ENCODE measurements at regions not wholly inside any gene's neighbourhood (a gene's known extent, or its start where the extent isn't known, plus 50 kb on each side); places are given as distances from the start of the nearest gene placed in this dataset.
A peak's percentile ranks its signal among the peaks of the same experiment; 100 is the strongest.
"Not testable (repeated sequence)": the region's sequence is repeated elsewhere in the genome, so short reads cannot be mapped to it uniquely, and the experiment has no call there.

DNA sequence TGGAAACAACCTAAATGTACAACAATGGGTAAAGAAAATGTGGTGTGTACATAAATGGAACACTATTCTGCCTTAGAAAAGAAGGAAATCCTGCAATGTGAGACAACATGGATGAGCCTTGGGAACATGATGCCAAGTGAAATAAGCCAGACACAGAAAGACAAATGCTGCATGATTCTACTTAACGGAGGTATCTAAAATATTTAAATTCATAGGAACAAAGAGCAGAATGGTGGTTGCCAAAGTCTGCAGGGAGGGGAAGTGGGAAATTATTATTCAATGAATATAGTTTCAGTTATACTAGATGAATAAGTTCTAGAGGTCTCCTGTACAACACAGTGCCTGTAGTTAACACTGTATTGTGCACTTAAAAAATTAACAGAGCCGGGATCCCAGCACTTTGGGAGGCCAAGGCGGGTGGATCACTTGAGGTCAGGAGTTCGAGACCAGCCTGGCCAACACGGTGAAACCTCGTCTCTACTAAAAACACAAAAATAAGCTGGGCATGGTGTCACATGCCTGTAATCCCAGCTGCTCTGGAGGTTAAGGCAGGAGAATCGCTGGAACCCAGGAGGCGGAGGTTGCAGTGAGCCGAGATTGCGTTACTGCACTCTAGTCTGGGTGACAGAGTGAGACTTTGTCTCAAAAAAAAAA, 71.4 kb upstream of the SNX9 start:
- no peak for DNase-seq
- no peak for TF ChIP-seq POLR2A (IDR thresholded peaks at IDR 0.05; ENCODE audit: low read length)

DNA sequence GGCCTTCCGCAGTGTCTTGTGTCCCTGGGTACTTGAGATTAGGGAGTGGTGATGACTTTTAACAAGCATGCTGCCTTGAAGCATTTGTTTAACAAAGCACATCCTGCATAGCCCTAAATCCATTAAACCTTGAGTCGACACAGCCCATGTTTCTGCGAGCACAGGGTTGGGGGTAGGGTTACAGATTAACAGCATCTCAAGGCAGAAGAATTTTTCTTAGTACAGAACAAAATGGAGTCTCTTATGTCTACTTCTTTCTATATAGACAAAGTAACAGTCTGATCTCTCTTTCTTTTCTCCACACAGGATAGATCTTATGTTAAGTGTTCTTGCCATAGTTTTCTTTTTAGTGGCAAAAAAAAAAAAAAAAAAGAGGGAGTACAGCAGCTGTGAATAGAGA, 70.2 kb upstream of the SNX9 start:
- not testable (repeated sequence) for DNase-seq

DNA sequence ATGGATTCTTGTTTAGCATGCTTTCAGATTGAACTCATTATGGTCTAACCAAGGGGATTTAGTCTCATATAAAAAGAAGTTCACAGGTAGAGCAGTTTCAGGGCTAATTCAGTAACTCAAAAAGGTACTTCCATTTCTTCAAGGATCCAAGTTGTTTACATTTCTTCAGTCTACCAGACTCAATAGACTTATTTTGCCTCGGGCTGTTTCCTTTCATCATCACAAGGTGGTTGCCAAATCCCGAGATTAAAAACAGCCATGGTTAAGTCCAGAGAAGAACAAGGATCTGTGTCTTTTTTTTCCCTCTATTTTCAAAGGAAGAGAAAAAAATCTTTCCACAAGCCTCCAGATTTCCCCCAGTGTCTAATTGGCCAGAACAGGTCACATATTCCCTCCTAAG, 69.8 kb upstream of the SNX9 start:
- TF ChIP-seq GATA1 (IDR thresholded peaks at IDR 0.05; ENCODE audit: low read depth, low read length): no peak
- no peak for TF ChIP-seq POLR2A (IDR thresholded peaks at IDR 0.05; ENCODE audit: low read length)
- no peak for DNase-seq

DNA sequence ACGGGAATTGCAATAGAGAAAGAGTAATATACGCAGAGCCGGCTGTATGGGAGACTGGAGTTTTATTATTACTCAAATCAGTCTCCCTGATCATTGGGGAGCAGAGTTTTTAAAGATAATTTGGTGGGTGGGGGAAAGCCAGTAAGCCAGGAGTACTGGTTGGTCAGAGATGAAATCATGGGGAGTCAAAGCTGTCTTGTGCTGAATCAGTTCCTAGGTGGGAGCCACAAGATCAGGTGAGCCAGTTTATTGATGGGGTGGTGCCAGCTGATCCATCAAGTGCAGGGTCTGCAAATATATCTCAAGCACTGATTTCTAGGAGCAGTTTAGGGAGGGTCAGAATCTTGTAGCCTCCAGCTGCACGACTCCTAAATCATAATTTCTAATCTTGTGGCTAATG, 69.2 kb upstream of the SNX9 start:
- not testable (repeated sequence) for DNase-seq

DNA sequence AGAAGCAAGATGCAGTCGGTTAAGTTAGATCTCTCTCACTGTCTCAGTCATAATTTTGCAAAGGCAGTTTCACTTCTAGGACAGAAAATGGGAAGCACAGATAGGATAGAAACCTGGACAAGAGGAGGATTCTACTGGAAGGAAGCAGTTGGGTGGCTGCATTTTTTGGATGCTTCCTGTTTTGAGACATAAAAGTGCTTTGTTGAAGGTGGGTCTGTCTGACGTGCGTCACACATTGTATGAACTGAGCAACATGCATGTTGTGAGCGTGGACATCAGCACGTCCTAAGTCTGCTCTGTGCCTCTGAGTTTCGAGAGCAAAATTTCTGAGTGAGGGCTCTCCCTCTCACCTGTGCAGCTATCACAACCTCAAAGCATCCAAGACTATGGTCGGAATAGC, 68.7 kb upstream of the SNX9 start:
- DNase-seq: no peak
- no peak for TF ChIP-seq POLR2A (IDR thresholded peaks at IDR 0.05; ENCODE audit: low read length)
- TF ChIP-seq GATA1 (IDR thresholded peaks at IDR 0.05; ENCODE audit: low read depth, low read length): no peak

DNA sequence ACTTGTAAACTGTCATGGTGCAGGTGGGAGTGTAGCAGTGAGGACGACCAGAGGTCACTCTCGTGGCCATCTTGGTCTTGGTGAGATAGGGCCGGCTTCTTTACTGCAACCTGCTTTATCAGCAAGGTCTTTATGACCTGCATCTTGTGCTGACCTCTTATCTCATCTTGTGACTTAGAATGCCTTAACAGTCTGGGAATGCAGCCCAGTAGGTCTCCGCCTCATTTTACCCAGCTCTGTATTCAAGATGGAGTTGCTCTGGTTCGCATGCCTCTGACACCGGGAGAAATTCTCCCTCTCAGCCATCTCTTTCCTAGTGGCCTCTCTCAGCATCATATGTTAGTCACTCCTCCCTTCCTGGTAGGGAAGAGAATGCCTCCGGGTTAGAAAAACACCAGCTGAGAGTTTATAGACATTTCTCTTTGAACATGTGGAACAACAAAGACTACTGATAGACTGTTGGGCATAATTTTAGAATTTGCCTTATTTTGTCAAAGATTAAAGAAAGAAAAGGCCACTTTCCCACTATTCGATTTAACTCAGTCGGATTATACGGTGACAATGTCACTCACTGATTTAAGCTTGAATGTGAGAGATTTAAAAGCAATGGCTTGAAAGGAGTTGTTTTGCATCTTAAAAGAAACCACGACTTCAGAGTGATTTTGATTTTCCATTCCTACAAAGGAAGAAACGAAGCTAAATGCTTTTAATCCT, 67.9 kb upstream of the SNX9 start:
- DNase-seq: peak in 1 of 2 experiments; percentile 53
- TF ChIP-seq POLR2A (IDR thresholded peaks at IDR 0.05; ENCODE audit: low read length) (no peak), GATA1 (IDR thresholded peaks at IDR 0.05; ENCODE audit: low read depth, low read length) (no peak)

DNA sequence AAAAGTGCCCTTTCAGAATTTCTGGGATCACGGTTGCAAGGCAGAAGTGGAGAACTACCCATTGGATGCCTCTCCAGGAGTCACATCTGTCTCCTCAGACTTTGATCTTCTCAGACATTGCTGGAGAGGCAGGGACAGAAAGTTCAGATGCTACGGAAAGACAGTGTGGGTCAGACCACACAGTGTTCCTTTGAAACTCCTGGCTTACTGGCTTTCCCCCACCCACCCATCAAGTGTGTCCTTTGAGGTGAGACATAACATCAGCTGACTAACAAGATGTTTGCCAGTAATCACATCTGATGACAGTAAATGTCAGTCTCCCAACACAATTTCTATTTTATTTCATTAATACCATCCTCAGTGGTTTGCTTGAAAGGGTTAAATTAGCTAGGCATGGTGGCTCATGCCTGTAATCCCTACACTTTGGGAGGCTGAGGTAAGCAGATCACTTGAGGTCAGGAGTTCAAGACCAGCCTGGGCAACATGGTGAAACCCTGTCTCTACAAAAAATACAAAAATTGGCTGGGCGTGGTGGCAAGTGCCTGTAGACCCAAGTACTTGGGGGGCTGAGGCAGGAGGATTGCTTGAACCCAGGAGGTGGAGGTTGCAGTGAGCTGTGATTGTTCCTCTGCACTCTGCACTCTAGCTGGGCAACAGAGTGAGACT, 67.2 kb upstream of the SNX9 start:
- TF ChIP-seq GATA1 (IDR thresholded peaks at IDR 0.05; ENCODE audit: low read depth, low read length) (no peak), POLR2A (IDR thresholded peaks at IDR 0.05; ENCODE audit: low read length) (no peak)
- DNase-seq: no peak

DNA sequence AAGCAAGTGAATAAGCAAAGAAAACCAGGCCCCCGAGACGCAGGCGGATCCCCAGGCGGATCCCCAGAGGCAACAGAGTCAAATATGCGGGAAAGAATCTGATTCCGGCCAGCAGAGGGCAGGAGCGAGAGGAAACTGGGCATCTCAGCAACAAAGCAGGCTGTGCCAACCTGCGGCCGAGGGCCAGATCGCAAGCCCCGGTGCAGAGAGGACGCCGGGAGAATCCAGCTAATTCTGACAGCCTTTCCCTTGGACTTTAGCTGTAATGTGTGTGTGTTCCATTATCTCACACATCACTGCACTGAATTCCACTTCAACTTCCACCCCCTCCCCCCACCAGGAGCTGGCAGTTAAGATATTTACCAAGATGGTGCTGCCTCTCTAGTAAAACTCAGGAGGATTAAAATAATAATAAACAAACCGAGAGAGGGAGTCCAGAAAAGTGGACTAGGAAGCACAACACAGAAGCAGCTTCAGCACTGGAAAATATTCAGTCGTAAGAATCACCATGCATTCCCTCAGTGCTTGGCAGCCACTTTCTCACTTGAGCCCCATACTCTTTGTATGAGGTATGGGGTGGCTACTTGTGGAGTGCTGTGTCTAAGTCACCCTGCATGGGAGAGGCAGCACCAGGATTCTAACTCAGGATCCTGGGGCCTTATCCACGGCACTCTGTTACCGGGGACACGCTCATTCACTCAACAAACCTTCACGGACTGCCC, 66.2 kb upstream of the SNX9 start:
- TF ChIP-seq GATA1 (IDR thresholded peaks at IDR 0.05; ENCODE audit: low read depth, low read length) (no peak), POLR2A (IDR thresholded peaks at IDR 0.05; ENCODE audit: low read length) (no peak)
- peak; percentile 83 to 90 for DNase-seq

DNA sequence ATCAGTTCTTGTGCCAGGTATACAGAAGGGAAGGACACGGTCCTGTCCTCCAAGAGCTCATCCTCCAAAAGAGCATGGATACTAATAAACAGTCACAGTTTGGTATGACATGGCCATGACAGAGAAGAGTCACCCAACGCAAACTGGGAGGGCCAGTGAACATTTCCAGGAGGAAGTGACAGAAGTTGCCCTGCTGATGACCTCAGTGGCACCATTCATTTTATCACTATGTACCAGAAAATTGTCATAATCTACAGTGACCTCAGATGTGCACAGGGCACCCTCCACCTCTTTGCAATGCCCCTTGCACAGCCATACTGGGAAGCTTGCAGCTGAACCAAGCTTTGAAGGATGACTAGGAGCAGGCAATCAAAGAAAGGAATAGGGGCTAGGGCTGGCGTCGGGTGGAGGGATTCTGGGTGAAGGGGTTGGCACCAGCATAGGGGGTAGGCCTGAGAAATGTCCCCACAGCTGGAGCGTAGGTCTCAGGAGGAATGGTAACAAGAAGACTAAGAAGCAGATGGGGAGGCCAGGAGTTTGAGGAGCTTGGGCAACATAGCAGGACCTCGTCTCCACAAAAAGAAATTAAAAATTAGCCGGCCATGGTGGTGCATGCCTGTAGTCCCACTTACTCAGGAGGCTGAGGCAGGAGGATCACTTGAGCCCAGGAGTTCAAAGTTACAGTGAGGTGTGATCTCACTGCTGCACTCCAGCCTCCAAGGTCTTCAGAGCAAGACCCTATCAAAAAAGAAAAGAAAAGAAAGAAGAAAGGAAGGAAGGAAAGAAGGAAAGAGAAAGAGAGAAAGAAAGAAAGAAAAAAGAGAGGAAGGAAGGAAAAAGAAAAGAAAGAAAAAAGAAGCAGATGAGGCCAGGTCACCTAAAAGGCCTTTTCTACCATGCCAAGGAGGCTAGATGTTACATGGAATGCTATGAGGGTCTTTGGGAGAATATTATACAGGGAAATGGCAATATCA, 65.3 kb upstream of the SNX9 start:
- TF ChIP-seq POLR2A (IDR thresholded peaks at IDR 0.05; ENCODE audit: low read length) (no peak), GATA1 (IDR thresholded peaks at IDR 0.05; ENCODE audit: low read depth, low read length) (no peak)
- no peak for DNase-seq

DNA sequence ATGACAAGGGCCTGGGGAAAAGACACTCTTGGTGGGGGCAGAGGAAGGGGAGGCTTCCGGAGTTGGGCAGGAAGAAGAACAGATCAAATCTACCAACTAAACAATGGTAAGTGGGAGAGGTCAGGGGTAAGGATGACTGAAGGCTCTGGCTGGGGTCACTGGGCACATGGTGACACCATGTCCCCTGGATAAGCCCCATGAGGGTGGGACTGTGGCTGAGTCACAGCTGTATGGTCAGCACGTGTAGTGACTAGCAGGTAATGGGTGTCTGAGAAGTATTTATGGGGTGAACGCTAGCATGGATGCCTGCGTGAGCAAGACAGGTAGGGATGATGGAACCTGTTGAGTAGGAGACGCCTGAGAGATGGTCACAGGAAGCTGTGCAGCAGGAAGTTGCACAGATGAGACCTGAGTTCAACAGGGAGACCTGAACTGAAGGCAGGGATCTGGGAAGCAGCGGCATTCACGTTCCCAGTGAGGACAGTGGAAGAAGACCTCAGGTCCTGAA, 64.5 kb upstream of the SNX9 start:
- DNase-seq: no peak
- no peak for TF ChIP-seq POLR2A (IDR thresholded peaks at IDR 0.05; ENCODE audit: low read length)
- no peak for TF ChIP-seq GATA1 (IDR thresholded peaks at IDR 0.05; ENCODE audit: low read depth, low read length)

DNA sequence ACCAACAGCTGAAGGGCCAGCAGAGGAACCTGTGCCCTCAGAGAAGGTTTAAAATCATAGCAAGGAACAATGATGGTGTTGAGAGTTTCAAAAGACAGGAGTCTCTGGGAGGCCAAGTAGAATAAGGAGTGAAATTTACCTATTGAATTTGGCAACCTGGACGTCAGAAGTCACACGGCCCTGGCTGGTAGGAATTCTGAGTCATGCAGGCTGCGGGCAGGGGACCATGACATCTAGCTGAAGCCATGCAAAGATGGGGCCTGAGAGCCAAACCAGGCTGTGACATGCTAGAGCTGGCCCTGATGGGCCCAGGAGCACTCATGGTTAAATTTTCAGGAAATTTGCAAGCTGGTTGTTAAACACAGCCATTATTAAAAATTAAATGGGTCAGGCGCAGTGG, 64.0 kb upstream of the SNX9 start:
- no peak for TF ChIP-seq POLR2A (IDR thresholded peaks at IDR 0.05; ENCODE audit: low read length)
- no peak for TF ChIP-seq GATA1 (IDR thresholded peaks at IDR 0.05; ENCODE audit: low read depth, low read length)
- DNase-seq: no peak

DNA sequence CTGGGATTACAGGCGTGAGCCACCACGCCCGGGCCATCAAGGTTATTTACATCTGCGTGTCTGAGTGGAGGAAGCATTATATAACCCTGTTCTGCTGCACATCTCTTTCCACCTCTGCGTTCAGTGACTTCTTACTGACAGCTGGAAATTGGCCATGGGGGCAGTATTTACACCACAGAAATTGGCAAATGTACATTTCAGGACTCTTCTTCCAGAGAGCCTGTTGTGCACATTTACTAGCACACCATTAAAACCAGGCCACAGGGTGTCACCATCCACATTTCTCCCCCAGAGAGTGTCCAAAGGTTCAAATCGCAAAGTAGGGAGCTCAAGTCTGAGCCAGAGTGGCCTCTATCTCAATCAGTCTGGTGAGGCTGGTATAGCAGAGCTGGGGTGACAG, 62.9 kb upstream of the SNX9 start:
- TF ChIP-seq POLR2A (IDR thresholded peaks at IDR 0.05; ENCODE audit: low read length): no peak
- TF ChIP-seq GATA1 (IDR thresholded peaks at IDR 0.05; ENCODE audit: low read depth, low read length): no peak
- DNase-seq: no peak

DNA sequence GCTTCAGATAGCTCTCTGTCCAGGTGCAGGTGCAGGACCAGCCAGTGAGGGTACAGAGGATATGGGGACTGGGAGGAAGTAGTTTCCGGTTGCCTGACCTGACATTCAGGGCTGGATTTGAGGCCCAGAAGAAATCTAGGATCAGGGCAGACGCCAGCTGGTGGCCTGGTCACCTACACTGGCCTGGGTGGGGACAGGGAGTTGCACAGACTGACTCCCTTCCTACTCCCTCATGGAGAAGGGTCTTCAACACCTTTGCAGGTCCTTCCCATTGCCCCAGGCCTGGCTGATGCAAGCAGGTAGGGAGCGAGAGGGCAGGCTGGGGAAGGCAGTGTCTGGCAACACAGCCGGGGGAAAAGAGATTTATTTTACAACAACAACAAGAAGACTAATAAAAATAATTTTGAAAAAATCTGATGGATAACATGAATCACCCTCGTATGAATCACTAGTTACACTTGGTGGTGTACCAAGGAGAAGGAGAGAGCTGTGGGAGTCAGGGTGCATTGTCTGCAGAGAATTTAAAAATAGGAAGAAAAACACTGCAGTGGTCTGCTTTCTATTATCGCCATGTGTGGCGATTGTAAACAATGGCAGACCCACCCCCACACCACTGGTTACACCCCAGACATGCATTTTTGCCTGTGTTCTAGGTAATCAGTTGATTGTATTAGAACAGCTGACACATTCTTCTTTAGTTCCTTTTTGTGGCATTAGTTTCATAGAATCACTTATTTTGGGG, 62.3 kb upstream of the SNX9 start:
- TF ChIP-seq POLR2A (IDR thresholded peaks at IDR 0.05; ENCODE audit: low read length) (no peak), GATA1 (IDR thresholded peaks at IDR 0.05; ENCODE audit: low read depth, low read length) (no peak)
- DNase-seq: no peak

Measured in erythroblast (primary cell).